ENCODE measurements at regions not wholly inside any gene's neighbourhood (a gene's known extent, or its start where the extent isn't known, plus 50 kb on each side); places are given as distances from the start of the nearest gene placed in this dataset.

- TF ChIP-seq CTCF (conservative IDR thresholded peaks at IDR 0.05) = no peak
- H3K27me3 Mint-ChIP-seq (ENCODE audit: low read depth) = no peaks in the 10 kb centered on the region
- DNase-seq (ENCODE audit: low read depth, low spot score) = no peak
- no peak overlapping the region for H3K4me3 Mint-ChIP-seq
- no peak overlapping the region for H3K27ac Mint-ChIP-seq (ENCODE audit: unreplicated experiment)
- H3K9me3 Mint-ChIP-seq = no peaks in the 10 kb centered on the region
- peaks cover 4% of the 10 kb centered on the region for H3K4me1 Mint-ChIP-seq
- no peaks in the 10 kb centered on the region for H3K36me3 Mint-ChIP-seq (ENCODE audit: low read depth)
These were observed 166.8 kb upstream of the MAMLD1 start for GRCh38 chrX:150196285-150196684.

GRCh38 chrX:150197388-150197787 lies 165.7 kb upstream of the MAMLD1 start:
- H3K27me3 Mint-ChIP-seq (ENCODE audit: low read depth) = no peaks in the 10 kb centered on the region
- H3K36me3 Mint-ChIP-seq (ENCODE audit: low read depth) = no peaks in the 10 kb centered on the region
- H3K4me1 Mint-ChIP-seq = peaks cover 4% of the 10 kb centered on the region
- H3K4me3 Mint-ChIP-seq = no peak overlapping the region
- DNase-seq (ENCODE audit: low read depth, low spot score) = no peak
- no peaks in the 10 kb centered on the region for H3K9me3 Mint-ChIP-seq
- no peak overlapping the region for H3K27ac Mint-ChIP-seq (ENCODE audit: unreplicated experiment)
- TF ChIP-seq CTCF (conservative IDR thresholded peaks at IDR 0.05) = no peak

- TF ChIP-seq CTCF (conservative IDR thresholded peaks at IDR 0.05) = no peak
- H3K27me3 Mint-ChIP-seq (ENCODE audit: low read depth) = no peaks in the 10 kb centered on the region
- H3K4me1 Mint-ChIP-seq = peaks cover 4% of the 10 kb centered on the region
- no peak overlapping the region for H3K4me3 Mint-ChIP-seq
- no peaks in the 10 kb centered on the region for H3K9me3 Mint-ChIP-seq
- no peaks in the 10 kb centered on the region for H3K36me3 Mint-ChIP-seq (ENCODE audit: low read depth)
- H3K27ac Mint-ChIP-seq (ENCODE audit: unreplicated experiment) = no peak overlapping the region
- no peak for DNase-seq (ENCODE audit: low read depth, low spot score)
These were observed 164.3 kb upstream of the MAMLD1 start for GRCh38 chrX:150198776-150199175.

- Mint-ChIP-seq H3K27me3 (ENCODE audit: low read depth) (no peaks in the 10 kb centered on the region), H3K36me3 (ENCODE audit: low read depth) (no peaks in the 10 kb centered on the region), H3K27ac (ENCODE audit: unreplicated experiment) (no peak overlapping the region), H3K4me1 (peaks cover 4% of the 10 kb centered on the region), H3K9me3 (no peaks in the 10 kb centered on the region), H3K4me3 (no peak overlapping the region)
- no peak for TF ChIP-seq CTCF (conservative IDR thresholded peaks at IDR 0.05)
- no peak for DNase-seq (ENCODE audit: low read depth, low spot score)
These were observed 163.9 kb upstream of the MAMLD1 start for GRCh38 chrX:150199181-150199580.

GRCh38 chrX:150199803-150200202 lies 163.3 kb upstream of the MAMLD1 start:
- DNase-seq (ENCODE audit: low read depth, low spot score) = no peak
- no peak for TF ChIP-seq CTCF (conservative IDR thresholded peaks at IDR 0.05)
- Mint-ChIP-seq H3K4me3 (no peak overlapping the region), H3K9me3 (no peaks in the 10 kb centered on the region), H3K4me1 (peaks cover 4% of the 10 kb centered on the region), H3K27me3 (ENCODE audit: low read depth) (no peaks in the 10 kb centered on the region), H3K27ac (ENCODE audit: unreplicated experiment) (no peak overlapping the region), H3K36me3 (ENCODE audit: low read depth) (no peaks in the 10 kb centered on the region)

GRCh38 chrX:150200361-150200760 lies 162.8 kb upstream of the MAMLD1 start:
- Mint-ChIP-seq H3K9me3 (no peaks in the 10 kb centered on the region), H3K4me3 (no peak overlapping the region), H3K36me3 (ENCODE audit: low read depth) (no peaks in the 10 kb centered on the region), H3K27me3 (ENCODE audit: low read depth) (no peaks in the 10 kb centered on the region), H3K4me1 (peaks cover 4% of the 10 kb centered on the region), H3K27ac (ENCODE audit: unreplicated experiment) (no peak overlapping the region)
- DNase-seq (ENCODE audit: low read depth, low spot score) = no peak
- no peak for TF ChIP-seq CTCF (conservative IDR thresholded peaks at IDR 0.05)
